ENCODE measurements at regions not wholly inside any gene's neighbourhood (a gene's known extent, or its start where the extent isn't known, plus 50 kb on each side); places are given as distances from the start of the nearest gene placed in this dataset.
A peak's percentile ranks its signal among the peaks of the same experiment; 100 is the strongest.

DNA sequence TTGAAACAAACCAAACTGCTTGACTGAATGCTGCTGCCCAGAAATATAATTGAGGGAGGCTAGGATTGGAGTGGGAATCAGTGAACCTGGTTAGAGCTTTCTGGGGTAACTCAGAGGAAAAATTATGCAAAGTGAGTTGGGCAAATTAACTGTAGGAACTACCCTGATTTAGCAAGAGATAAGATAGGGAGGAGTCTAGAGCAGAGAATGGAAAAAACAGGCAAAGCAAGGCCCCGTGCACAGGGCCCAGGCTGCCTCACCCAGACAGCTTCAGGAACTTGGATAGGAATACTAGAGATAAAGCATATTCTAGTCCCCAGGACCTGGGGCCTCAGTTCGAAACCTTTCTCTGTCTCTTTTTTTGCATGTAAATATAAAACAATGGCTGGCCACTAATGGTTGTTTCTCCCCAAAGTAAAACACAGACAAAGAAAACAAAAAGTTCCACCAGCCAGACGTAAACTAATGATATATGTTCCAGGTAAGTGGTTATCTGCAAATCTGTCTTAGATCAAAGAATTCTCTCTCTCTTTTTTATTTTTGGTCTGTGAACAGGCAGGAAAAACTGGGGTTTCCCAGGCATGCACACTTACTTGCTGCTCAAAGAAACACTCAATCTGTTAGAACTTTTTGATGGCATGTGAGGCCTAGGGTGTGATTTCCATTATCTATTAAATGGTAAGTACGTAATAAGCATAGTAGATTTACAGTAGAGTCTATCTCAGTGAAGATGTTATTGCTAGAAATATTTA, 168.1 kb upstream of the MAP3K1 start:
- 64 to 67% methylated on average over 4 of the region's 4 CpGs for WGBS, 2 donors
- Histone ChIP-seq H3K9me3 (no peaks in the 10 kb centered on the region), H3K36me3 (no peaks in the 10 kb centered on the region), H3K27ac (peak overlapping the region in 4 of 10 donors; percentile 6 to 20 (median 16)), H3K4me3 (no peak overlapping the region), H3K4me1 (peaks cover 0 to 30% (median 14%) of the 10 kb centered on the region in 9 donors), H3K27me3 (no peaks in the 10 kb centered on the region)
- DNase-seq (no peak), ATAC-seq (no peak)
- no peak for TF ChIP-seq CTCF (IDR thresholded peaks at IDR 0.05)
- intact Hi-C loops (cut with DNase I): no loop called here

GRCh38 chr5:56641635-56642260, 173.6 kb upstream of the MAP3K1 start:
- ATAC-seq: no peak
- H3K4me3 ChIP-seq: no peak overlapping the region
- intact Hi-C loops (cut with DNase I): loop anchor here in 1 of 10 donors (5.0 kb wide), 1 partner anchor 1064 kb away; no protein-coding TSS in a partner anchor
- H3K4me1 ChIP-seq: peaks cover 0 to 14% (median 2%) of the 10 kb centered on the region in 9 donors
- peak overlapping the region in 1 of 10 donors; percentile 32 for H3K27ac ChIP-seq
- H3K9me3 ChIP-seq: no peaks in the 10 kb centered on the region
- no peak for DNase-seq
- H3K27me3 ChIP-seq: no peaks in the 10 kb centered on the region
- WGBS, 2 donors: 71 to 79% methylated on average over 8 of the region's 8 CpGs
- TF ChIP-seq CTCF (IDR thresholded peaks at IDR 0.05): no peak
- no peaks in the 10 kb centered on the region for H3K36me3 ChIP-seq

DNA sequence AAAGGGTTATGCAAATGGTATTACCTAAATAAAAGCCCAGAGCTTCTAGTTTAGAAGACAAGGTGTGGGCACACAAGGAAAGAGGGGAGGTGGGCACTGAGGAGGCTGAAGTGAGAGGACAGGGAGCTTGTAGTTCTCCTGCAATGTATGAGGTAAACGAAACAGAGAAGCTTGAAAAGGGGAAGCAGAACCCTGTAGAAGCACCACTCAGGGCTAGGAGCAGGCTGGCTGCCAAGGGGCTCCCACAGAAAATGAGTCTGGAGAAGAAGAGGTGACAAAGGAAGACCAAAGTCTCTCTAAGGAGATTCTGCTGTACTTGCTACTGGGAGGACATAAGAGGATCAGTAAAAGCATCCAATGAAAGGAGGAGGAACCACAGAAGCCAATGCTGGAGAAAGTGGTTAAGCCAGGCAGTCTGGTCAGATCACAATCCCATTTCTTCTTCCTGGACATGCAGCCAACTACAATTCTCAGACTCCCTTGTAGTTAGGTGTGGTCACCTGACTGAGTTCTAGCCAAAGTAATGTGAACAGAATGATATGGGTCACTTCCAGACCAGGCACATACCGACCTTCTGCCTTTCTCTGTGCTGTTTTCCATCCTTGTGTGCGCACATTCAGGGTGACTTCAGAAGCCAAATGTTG, 174.5 kb upstream of the MAP3K1 start:
- peaks cover 0 to 10% (median 0%) of the 10 kb centered on the region in 9 donors for H3K4me1 ChIP-seq
- no peaks in the 10 kb centered on the region for H3K36me3 ChIP-seq
- ATAC-seq (peak in 5 of 8 donors; percentile 27 to 59 (median 49)), DNase-seq (peak in 1 of 2 donors; percentile 36)
- no peak for TF ChIP-seq CTCF (IDR thresholded peaks at IDR 0.05)
- H3K9me3 ChIP-seq: no peaks in the 10 kb centered on the region
- no peaks in the 10 kb centered on the region for H3K27me3 ChIP-seq
- WGBS, 2 donors: 94% methylated on average over 3 of the region's 3 CpGs
- peak overlapping the region in 1 of 10 donors; percentile 32 for H3K27ac ChIP-seq
- no peak overlapping the region for H3K4me3 ChIP-seq
- intact Hi-C loops (cut with DNase I): loop anchor here in 1 of 10 donors (5.0 kb wide), 1 partner anchor 1064 kb away; no protein-coding TSS in a partner anchor

DNA sequence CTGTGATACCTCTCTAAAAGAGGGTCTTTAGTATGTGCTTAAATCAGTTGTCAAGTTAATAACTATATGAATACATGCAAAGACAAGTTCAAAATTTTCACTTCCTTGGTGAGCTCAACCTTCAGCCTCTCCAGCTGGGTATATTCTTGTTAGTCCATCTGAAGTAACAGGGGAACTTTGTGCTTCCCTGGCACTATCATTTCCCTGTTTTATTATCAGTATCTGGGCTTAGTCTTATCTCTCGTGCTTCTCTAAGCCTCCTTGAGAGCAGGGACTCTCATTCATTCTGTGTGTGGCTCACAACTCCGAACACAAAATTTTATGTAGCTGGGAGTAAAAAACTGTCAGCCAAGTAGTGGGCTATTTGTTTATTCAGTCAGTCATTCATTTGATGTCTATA, 175.9 kb upstream of the MAP3K1 start:
- no peak for DNase-seq
- intact Hi-C loops (cut with DNase I): no loop called here
- H3K36me3 ChIP-seq: no peaks in the 10 kb centered on the region

More for the DNA sequence above, 175.9 kb upstream of the MAP3K1 start:
- peaks cover 0 to 10% (median 0%) of the 10 kb centered on the region in 9 donors for H3K4me1 ChIP-seq
- H3K9me3 ChIP-seq: no peaks in the 10 kb centered on the region
- H3K27ac ChIP-seq: no peak overlapping the region
- WGBS, 2 donors: 84 to 95% methylated on average over 2 of the region's 2 CpGs
- ATAC-seq: no peak
- H3K4me3 ChIP-seq: no peak overlapping the region
- no peak for TF ChIP-seq CTCF (IDR thresholded peaks at IDR 0.05)
- no peaks in the 10 kb centered on the region for H3K27me3 ChIP-seq

Measured in heart right ventricle (tissue), 16 donors.